Panc1 (cell line): ENCODE measurements at regions not wholly inside any gene's neighbourhood (a gene's known extent, or its start where the extent isn't known, plus 50 kb on each side); places are given as distances from the start of the nearest gene placed in this dataset.

ENCODE experiments used
- POLR2AphosphoS5 ChIP-seq: IDR thresholded peaks from 2 replicates; pipeline ENCODE4 v1.6.1; 2012; ENCODE audit warnings: mild to moderate bottlenecking, low read depth, low read length, moderate library complexity
- SIN3A ChIP-seq: IDR thresholded peaks from 2 replicates; pipeline ENCODE4 v1.6.1; 2012; ENCODE audit warnings: low read depth, mild to moderate bottlenecking, low read length, moderate library complexity, borderline replicate concordance; ENCODE audit not compliant: insufficient read depth
- TCF7L2 ChIP-seq: IDR thresholded peaks from 2 replicates; pipeline ENCODE4 v1.6.1; 2011; ENCODE audit warnings: mild to moderate bottlenecking, low read depth, low read length, inconsistent platforms
- TF ChIP-seq, protein P1 (sequence below): fragments of 450-650 bp; IDR thresholded peaks from 2 replicates; pipeline ENCODE4 v1.5.1; 2017; ENCODE audit warnings: mild to moderate bottlenecking
- TF ChIP-seq, protein P2 (sequence below), 2 experiments: IDR thresholded peaks; 2 replicates each; pipeline ENCODE4 v1.6.1; 2011 to 2012; ENCODE audit warnings: low read depth in 2 of 2, control low read depth in 1 of 2, low read length in 1 of 2, mild to moderate bottlenecking in 1 of 2, moderate library complexity in 1 of 2; ENCODE audit not compliant: insufficient read depth in 1 of 2

GRCh38 chr12:130009961-130010360, 106.1 kb upstream of the TMEM132D start:
- TF ChIP-seq, protein P1, sequence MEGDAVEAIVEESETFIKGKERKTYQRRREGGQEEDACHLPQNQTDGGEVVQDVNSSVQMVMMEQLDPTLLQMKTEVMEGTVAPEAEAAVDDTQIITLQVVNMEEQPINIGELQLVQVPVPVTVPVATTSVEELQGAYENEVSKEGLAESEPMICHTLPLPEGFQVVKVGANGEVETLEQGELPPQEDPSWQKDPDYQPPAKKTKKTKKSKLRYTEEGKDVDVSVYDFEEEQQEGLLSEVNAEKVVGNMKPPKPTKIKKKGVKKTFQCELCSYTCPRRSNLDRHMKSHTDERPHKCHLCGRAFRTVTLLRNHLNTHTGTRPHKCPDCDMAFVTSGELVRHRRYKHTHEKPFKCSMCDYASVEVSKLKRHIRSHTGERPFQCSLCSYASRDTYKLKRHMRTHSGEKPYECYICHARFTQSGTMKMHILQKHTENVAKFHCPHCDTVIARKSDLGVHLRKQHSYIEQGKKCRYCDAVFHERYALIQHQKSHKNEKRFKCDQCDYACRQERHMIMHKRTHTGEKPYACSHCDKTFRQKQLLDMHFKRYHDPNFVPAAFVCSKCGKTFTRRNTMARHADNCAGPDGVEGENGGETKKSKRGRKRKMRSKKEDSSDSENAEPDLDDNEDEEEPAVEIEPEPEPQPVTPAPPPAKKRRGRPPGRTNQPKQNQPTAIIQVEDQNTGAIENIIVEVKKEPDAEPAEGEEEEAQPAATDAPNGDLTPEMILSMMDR: no peak
- TF ChIP-seq, protein P2, sequence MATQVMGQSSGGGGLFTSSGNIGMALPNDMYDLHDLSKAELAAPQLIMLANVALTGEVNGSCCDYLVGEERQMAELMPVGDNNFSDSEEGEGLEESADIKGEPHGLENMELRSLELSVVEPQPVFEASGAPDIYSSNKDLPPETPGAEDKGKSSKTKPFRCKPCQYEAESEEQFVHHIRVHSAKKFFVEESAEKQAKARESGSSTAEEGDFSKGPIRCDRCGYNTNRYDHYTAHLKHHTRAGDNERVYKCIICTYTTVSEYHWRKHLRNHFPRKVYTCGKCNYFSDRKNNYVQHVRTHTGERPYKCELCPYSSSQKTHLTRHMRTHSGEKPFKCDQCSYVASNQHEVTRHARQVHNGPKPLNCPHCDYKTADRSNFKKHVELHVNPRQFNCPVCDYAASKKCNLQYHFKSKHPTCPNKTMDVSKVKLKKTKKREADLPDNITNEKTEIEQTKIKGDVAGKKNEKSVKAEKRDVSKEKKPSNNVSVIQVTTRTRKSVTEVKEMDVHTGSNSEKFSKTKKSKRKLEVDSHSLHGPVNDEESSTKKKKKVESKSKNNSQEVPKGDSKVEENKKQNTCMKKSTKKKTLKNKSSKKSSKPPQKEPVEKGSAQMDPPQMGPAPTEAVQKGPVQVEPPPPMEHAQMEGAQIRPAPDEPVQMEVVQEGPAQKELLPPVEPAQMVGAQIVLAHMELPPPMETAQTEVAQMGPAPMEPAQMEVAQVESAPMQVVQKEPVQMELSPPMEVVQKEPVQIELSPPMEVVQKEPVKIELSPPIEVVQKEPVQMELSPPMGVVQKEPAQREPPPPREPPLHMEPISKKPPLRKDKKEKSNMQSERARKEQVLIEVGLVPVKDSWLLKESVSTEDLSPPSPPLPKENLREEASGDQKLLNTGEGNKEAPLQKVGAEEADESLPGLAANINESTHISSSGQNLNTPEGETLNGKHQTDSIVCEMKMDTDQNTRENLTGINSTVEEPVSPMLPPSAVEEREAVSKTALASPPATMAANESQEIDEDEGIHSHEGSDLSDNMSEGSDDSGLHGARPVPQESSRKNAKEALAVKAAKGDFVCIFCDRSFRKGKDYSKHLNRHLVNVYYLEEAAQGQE (IDR thresholded peaks at IDR 0.05; ENCODE audit: insufficient read depth in 1 of 2, low read depth in 2 of 2, low read length in 1 of 2): no peak
- no peak for TF ChIP-seq POLR2AphosphoS5
- TF ChIP-seq TCF7L2: no peak
- no peak for TF ChIP-seq SIN3A
